H9 (cell line): ENCODE measurements at regions not wholly inside any gene's neighbourhood (a gene's known extent, or its start where the extent isn't known, plus 50 kb on each side); places are given as distances from the start of the nearest gene placed in this dataset.

Source experiments
- DNase-seq: peaks from one replicate; pipeline ENCODE4 v3.0.0-alpha.2; 2017
- H2AFZ ChIP-seq: one replicate; pipeline ENCODE4 v1.6.1; 2013; ENCODE audit warnings: mild to moderate bottlenecking, low read length, control low read depth, moderate library complexity
- H2AK5ac ChIP-seq: 2 replicates; pipeline ENCODE4 v1.6.1; 2013; ENCODE audit warnings: low read length, control low read depth, mixed read lengths; ENCODE audit not compliant: insufficient read length
- H2BK120ac ChIP-seq: one replicate; pipeline ENCODE4 v1.6.1; 2013; ENCODE audit warnings: low read depth, mild to moderate bottlenecking, low read length, control low read depth, inconsistent platforms; ENCODE audit not compliant: poor library complexity, severe bottlenecking
- H2BK12ac ChIP-seq: 2 replicates; pipeline ENCODE4 v1.6.1; 2013; ENCODE audit warnings: low read length, control low read depth, mixed read lengths, low read depth; ENCODE audit not compliant: insufficient read length
- H2BK15ac ChIP-seq: 2 replicates; pipeline ENCODE4 v1.6.1; 2013; ENCODE audit warnings: low read depth, low read length, control low read depth
- H2BK20ac ChIP-seq: one replicate; pipeline ENCODE4 v1.6.1; 2013; ENCODE audit warnings: low read depth, mild to moderate bottlenecking, low read length, control low read depth, inconsistent platforms; ENCODE audit not compliant: poor library complexity, severe bottlenecking
- H2BK5ac ChIP-seq: 2 replicates; pipeline ENCODE4 v1.6.1; 2013; ENCODE audit warnings: low read length, control low read depth, mixed read lengths; ENCODE audit not compliant: insufficient read length
- H3K14ac ChIP-seq: 2 replicates; pipeline ENCODE4 v1.6.1; 2013; ENCODE audit warnings: low read length, control low read depth; ENCODE audit not compliant: insufficient read depth
- H3K18ac ChIP-seq: 2 replicates; pipeline ENCODE4 v1.6.1; 2013; ENCODE audit warnings: low read depth, mild to moderate bottlenecking, mixed read lengths, low read length, control low read depth; ENCODE audit not compliant: insufficient read length
- H3K23ac ChIP-seq: 2 replicates; pipeline ENCODE4 v1.6.1; 2013; ENCODE audit warnings: low read length, control low read depth, mixed read lengths, low read depth; ENCODE audit not compliant: insufficient read length
- H3K23me2 ChIP-seq: 2 replicates; pipeline ENCODE4 v1.6.1; 2013; ENCODE audit warnings: low read depth, mild to moderate bottlenecking, mixed read lengths, low read length, control low read depth; ENCODE audit not compliant: insufficient read length, poor library complexity, severe bottlenecking
- H3K27ac ChIP-seq: 2 replicates; pipeline ENCODE4 v1.5.1; 2013; ENCODE audit warnings: low read length, control low read depth, mixed read lengths, low read depth; ENCODE audit not compliant: insufficient read length
- H3K27me3 ChIP-seq: 2 replicates; pipeline ENCODE4 v1.6.1; 2013; ENCODE audit warnings: low read length, control low read depth, inconsistent platforms; ENCODE audit not compliant: insufficient read depth
- H3K4ac ChIP-seq: 2 replicates; pipeline ENCODE4 v1.6.1; 2013; ENCODE audit warnings: low read depth, mild to moderate bottlenecking, control low read depth, inconsistent platforms, low read length, moderate library complexity
- H3K4me1 ChIP-seq: 2 replicates; pipeline ENCODE4 v1.6.1; 2013; ENCODE audit warnings: low read length, control low read depth, inconsistent platforms; ENCODE audit not compliant: insufficient read depth
- H3K4me2 ChIP-seq: 2 replicates; pipeline ENCODE4 v1.6.1; 2013; ENCODE audit warnings: low read length, control low read depth, mixed read lengths; ENCODE audit not compliant: insufficient read length, insufficient read depth
- H3K56ac ChIP-seq: 2 replicates; pipeline ENCODE4 v1.6.1; 2013; ENCODE audit warnings: low read depth, mild to moderate bottlenecking, mixed read lengths, low read length, control low read depth; ENCODE audit not compliant: insufficient read length
- H3K79me1 ChIP-seq: 2 replicates; pipeline ENCODE4 v1.6.1; 2013; ENCODE audit warnings: low read depth, mild to moderate bottlenecking, moderate library complexity, low read length, control low read depth, inconsistent platforms; ENCODE audit not compliant: insufficient read depth, poor library complexity, severe bottlenecking
- H3K79me2 ChIP-seq: 2 replicates; pipeline ENCODE4 v1.6.1; 2013; ENCODE audit warnings: low read length, control low read depth, inconsistent platforms; ENCODE audit not compliant: insufficient read depth
- H3K9ac ChIP-seq: 2 replicates; pipeline ENCODE4 v1.6.1; 2013; ENCODE audit warnings: low read length, control low read depth, mixed read lengths; ENCODE audit not compliant: insufficient read length; ENCODE audit errors: extremely low read depth
- H3K9me3 ChIP-seq: one replicate; pipeline ENCODE4 v1.6.1; 2013; ENCODE audit warnings: low read depth, low read length, inconsistent platforms; ENCODE audit not compliant: control insufficient read depth
- H3T11ph ChIP-seq: one replicate; pipeline ENCODE4 v1.6.1; 2013; ENCODE audit warnings: mild to moderate bottlenecking, low read length, control low read depth, inconsistent platforms
- H4K20me1 ChIP-seq: one replicate; pipeline ENCODE4 v1.6.1; 2013; ENCODE audit not compliant: control insufficient read depth, insufficient read length, insufficient read depth
- H4K5ac ChIP-seq: 2 replicates; pipeline ENCODE4 v1.6.1; 2013; ENCODE audit warnings: low read depth, mild to moderate bottlenecking, mixed read lengths, low read length, control low read depth; ENCODE audit not compliant: insufficient read length
- H4K8ac ChIP-seq: replicated peaks from 2 replicates; pipeline ENCODE4 v1.6.1; 2013; ENCODE audit warnings: low read length, control low read depth, mixed read lengths, low read depth; ENCODE audit not compliant: insufficient read length
- H4K91ac ChIP-seq: 2 replicates; pipeline ENCODE4 v1.6.1; 2013; ENCODE audit warnings: low read depth, mild to moderate bottlenecking, moderate library complexity, mixed read lengths, low read length, control low read depth; ENCODE audit not compliant: insufficient read length
- H3K27ac Mint-ChIP-seq, 3 experiments: 2 replicates in 2 of 3; 3 replicates in 1 of 3; pipeline ENCODE4 v1.8.0; 2020 to 2021; ENCODE audit warnings: mixed read lengths in 3 of 3, mild to moderate bottlenecking in 1 of 3, moderate library complexity in 1 of 3
- H3K27me3 Mint-ChIP-seq: 2 replicates; pipeline ENCODE4 v1.8.0; 2021; ENCODE audit warnings: low read depth, mild to moderate bottlenecking, moderate library complexity, mixed read lengths
- H3K36me3 Mint-ChIP-seq, 3 experiments: 2 replicates in 2 of 3; 3 replicates in 1 of 3; pipeline ENCODE4 v1.8.0; 2020 to 2021; ENCODE audit warnings: low read depth in 3 of 3, mixed read lengths in 3 of 3; ENCODE audit not compliant: insufficient read depth in 1 of 3
- H3K4me1 Mint-ChIP-seq, 2 experiments: 2 replicates each; pipeline ENCODE4 v1.8.0; 2020; ENCODE audit warnings: mixed read lengths in 2 of 2
- H3K4me3 Mint-ChIP-seq, 2 experiments: 2 replicates in 1 of 2; 3 replicates in 1 of 2; pipeline ENCODE4 v1.8.0; 2020 to 2021; ENCODE audit warnings: mild to moderate bottlenecking in 2 of 2, mixed read lengths in 2 of 2, moderate library complexity in 1 of 2
- H3K9me3 Mint-ChIP-seq, 2 experiments: 2 replicates in 1 of 2; 3 replicates in 1 of 2; pipeline ENCODE4 v1.8.0; 2020; ENCODE audit warnings: mild to moderate bottlenecking in 2 of 2, mixed read lengths in 2 of 2, moderate library complexity in 1 of 2
- CTCF ChIP-seq: fragments of 200-600 bp; sonication (generic); conservative IDR thresholded peaks from 3 replicates; pipeline ENCODE4 v1.8.0; 2021; ENCODE audit warnings: antibody characterized with exemption, mild to moderate bottlenecking
- whole genome bisulfite sequencing: extraction: QIAGEN DNeasy Blood & Tissue Kit; methylation state at CpG from one replicate; pipeline ENCODE4 v1.1.7; 2013; ENCODE audit warnings: missing lambda C conversion rate, low lambda C conversion rate, mixed read lengths; ENCODE audit not compliant: insufficient read length; ENCODE audit errors: extremely low coverage; 5-methylcytosine and 5-hydroxymethylcytosine counted together

GRCh38 chr6:168778201-168778600 is 337.2 kb downstream of the SMOC2 start:
- no peak overlapping the region for H3K14ac ChIP-seq
- no CpG with 5 or more reads among the region's 7 CpGs for WGBS
- no peak overlapping the region for H3K9ac ChIP-seq
- no peaks in the 10 kb centered on the region; the same call in 1 of the 2 replicates for H3K79me2 ChIP-seq
- H3K23ac ChIP-seq, result no peak overlapping the region
- no peaks in the 10 kb centered on the region for H3K4me1 ChIP-seq
- no peaks in the 10 kb centered on the region for H3K79me1 ChIP-seq
- no peak overlapping the region for H4K8ac ChIP-seq
- Mint-ChIP-seq H3K27me3 (no peaks in the 10 kb centered on the region; the same call in 1 of the 2 replicates), H3K4me1 (no peaks in the 10 kb centered on the region), H3K9me3 (peaks cover 18 to 20% of the 10 kb centered on the region in 2 experiments; a peak in 4 of 5 replicates), H3K27ac (0 out of 7 replicates have a peak overlapping the region, but pooled peaks of 1 of the 3 experiments have one; percentile 94), H3K36me3 (peaks cover 2 to 22% (median 3%) of the 10 kb centered on the region in 3 experiments; a peak in 5 of 7 replicates), H3K4me3 (no peak overlapping the region)
- no peaks in the 10 kb centered on the region for H3K27me3 ChIP-seq
- H4K91ac ChIP-seq, result no peak overlapping the region
- no peak overlapping the region for H3T11ph ChIP-seq
- H2BK5ac ChIP-seq, result no peak overlapping the region
- H3K18ac ChIP-seq, result no peak overlapping the region
- no peak overlapping the region for H3K56ac ChIP-seq
- H4K5ac ChIP-seq, result no peak overlapping the region
- no peaks in the 10 kb centered on the region for H3K23me2 ChIP-seq
- no peak overlapping the region for H3K4ac ChIP-seq
- H2BK12ac ChIP-seq, result no peak overlapping the region
- no peak overlapping the region for H2BK120ac ChIP-seq
- H3K27ac ChIP-seq, result no peak overlapping the region
- no peak overlapping the region for H2BK20ac ChIP-seq
- no peak overlapping the region for H2BK15ac ChIP-seq
- no peak for DNase-seq
- no peak overlapping the region for H2AK5ac ChIP-seq
- no peaks in the 10 kb centered on the region for H4K20me1 ChIP-seq
- no peak overlapping the region for H2AFZ ChIP-seq
- no peak overlapping the region for H3K4me2 ChIP-seq
- no peak for TF ChIP-seq CTCF
- H3K9me3 ChIP-seq, result no peaks in the 10 kb centered on the region
